ENCODE measurements at regions not wholly inside any gene's neighbourhood (a gene's known extent, or its start where the extent isn't known, plus 50 kb on each side); places are given as distances from the start of the nearest gene placed in this dataset.

- no peak for DNase-seq
Measured at GRCh38 chr1:80842796-80843195, 957.9 kb upstream of the ADGRL2 start.

GRCh38 chr1:80841261-80841660 is 959.5 kb upstream of the ADGRL2 start:
- DNase-seq = no peak

- no peak for DNase-seq
Measured at GRCh38 chr1:80837066-80837465, 963.7 kb upstream of the ADGRL2 start.

GRCh38 chr1:80836505-80836904 is 964.2 kb upstream of the ADGRL2 start:
- no peak for DNase-seq

DNA sequence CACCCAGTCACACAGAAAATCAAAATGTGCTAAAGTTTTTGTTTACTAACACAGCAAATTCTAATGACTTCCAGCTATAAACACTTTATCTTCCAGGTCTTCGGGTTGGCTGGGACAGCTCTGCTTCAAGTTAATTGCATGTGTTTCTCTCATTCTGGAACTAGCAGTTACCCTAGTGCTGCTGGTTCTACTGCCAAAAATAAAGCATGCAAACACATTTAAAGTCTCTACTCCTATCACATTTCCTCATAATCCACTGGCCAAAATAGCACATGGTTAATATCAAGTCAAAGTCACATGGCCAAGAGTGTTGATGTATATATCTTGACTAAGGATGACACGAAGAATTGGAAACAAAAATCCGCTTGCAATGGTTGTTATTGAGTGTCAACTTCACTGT is 973.1 kb upstream of the ADGRL2 start:
- peak in 1 of 2 experiments; percentile 45 for DNase-seq

- no peak for DNase-seq
Measured at GRCh38 chr1:80825067-80825466, 975.7 kb upstream of the ADGRL2 start.

DNA sequence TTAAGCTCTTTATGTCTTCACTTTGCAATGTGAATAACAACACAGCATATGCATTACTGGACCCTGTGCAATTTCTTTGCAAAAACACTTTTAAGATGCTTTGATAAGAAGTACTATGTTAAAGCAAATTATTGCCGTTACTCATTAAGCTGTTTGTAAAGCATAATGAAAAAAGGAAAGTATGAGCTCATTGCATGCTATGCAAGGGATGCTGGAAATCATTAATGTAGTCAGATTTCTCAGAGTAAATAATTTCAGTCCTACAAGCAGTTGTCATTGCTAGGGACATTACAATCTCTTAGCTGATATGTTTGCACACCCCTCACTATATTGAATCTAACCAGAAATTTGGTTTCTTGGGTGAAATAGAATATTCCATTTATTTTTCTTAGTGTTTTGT is 982.5 kb upstream of the ADGRL2 start:
- DNase-seq = no peak

- DNase-seq = peak; percentile 37 to 68
Measured at GRCh38 chr1:80807981-80808380, 992.8 kb upstream of the ADGRL2 start.

GRCh38 chr1:80806431-80806830 is 994.3 kb upstream of the ADGRL2 start:
- no peak for DNase-seq

GRCh38 chr1:80801695-80802094 is 999.0 kb upstream of the ADGRL2 start:
- no peak for DNase-seq

DNA sequence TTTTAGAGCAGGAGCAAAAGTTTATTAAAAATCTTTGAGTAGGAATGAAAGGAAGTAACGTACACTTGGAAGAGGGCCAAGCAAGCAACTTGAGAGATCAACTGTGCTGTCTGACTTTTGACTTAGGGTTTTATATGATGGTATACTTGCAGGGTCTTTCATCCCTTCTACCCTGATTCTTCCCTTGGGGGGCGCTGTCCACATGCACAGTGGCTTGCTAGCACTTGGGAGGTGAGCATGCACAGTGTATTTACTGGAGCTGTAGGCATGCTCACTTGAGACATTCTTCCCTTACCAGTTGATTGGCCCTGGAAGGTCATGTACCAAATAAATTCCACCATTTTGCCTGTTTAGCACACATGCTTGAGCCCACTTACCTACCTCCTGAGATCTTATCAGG is 1001.3 kb upstream of the ADGRL2 start:
- DNase-seq = no peak

GRCh38 chr1:80779275-80779674 is 1021.5 kb upstream of the ADGRL2 start:
- DNase-seq = no peak

GRCh38 chr1:80778094-80778840 is 1022.5 kb upstream of the ADGRL2 start:
- no peak for DNase-seq

DNA sequence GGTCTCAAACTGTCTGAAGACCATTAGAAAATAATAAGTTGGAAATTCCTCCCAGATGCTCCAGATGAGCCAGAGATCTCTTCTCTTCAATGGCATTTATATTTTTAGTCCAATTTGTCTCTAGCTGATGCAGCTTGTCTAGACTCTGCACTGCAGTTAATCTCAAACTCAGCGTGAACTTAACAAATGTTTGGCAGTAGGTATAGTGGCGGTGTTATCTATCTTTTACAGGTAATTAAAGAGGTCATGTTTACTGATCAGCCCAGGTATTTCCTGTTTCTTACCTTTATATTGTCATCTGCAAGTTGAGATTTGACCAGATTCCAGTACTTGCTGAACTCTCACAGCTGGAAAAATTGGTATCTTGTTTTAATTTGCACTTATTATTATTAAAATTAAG is 1024.5 kb upstream of the ADGRL2 start:
- no peak for DNase-seq

- DNase-seq = no peak
Measured at GRCh38 chr1:80769208-80769750, 1031.5 kb upstream of the ADGRL2 start.

- DNase-seq = no peak
Measured at GRCh38 chr1:80767711-80768110, 1033.0 kb upstream of the ADGRL2 start.

DNA sequence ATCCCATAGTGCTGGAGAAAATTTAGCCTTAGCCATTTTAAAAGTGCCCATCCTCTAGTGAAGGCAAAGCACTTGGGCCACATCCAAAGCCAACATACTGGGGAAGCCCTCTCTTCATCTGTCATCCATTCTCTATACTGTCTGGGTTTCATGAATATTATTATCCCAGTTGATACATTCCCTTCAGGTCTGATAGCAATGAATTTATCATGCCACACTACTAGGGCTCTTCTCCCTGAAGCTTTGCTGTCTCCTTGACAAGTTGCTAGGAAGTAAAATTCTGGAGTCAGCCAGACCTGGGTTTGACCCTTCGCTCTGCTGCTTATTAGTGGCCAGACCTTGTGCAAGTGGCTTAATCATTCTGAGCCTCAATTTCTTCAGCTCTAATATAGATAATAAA is 1041.4 kb upstream of the ADGRL2 start:
- peak in 1 of 2 experiments; percentile 13 for DNase-seq

- DNase-seq = no peak
Measured at GRCh38 chr1:80755944-80756343, 1044.8 kb upstream of the ADGRL2 start.

- DNase-seq = no peak
Measured at GRCh38 chr1:80751204-80751603, 1049.5 kb upstream of the ADGRL2 start.

DNA sequence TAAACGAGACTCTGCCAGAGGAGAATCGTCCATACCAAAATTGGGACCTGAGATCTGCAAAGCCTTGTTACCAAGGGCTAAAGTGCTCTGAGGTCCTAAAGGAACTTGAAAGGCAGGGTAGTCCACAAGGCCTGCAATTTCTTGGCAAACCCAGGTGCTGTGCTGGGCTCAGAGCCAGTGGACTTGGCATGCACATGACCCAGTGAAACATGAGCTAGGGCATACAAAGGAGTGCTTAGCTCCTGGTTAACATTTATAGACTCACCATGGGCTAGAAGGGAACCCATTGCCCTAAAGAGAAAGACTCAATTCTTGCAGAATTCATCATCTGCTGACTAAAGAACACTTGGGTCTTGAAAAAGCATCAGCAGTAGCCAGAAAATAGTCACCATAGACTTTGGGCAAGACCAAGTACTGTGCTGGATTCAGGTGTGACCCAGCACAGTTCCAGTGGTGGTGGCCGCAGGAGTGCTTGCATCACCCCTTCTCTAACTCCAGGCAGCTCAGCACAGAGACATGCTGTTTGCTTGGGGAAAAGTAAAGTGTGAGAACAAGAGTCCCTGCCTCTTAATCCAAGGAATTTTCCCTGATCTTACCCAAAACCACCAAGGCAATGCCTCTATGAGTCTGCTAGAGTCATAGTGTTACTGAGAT is 1069.4 kb upstream of the ADGRL2 start:
- DNase-seq = peak; percentile 44 to 86

DNA sequence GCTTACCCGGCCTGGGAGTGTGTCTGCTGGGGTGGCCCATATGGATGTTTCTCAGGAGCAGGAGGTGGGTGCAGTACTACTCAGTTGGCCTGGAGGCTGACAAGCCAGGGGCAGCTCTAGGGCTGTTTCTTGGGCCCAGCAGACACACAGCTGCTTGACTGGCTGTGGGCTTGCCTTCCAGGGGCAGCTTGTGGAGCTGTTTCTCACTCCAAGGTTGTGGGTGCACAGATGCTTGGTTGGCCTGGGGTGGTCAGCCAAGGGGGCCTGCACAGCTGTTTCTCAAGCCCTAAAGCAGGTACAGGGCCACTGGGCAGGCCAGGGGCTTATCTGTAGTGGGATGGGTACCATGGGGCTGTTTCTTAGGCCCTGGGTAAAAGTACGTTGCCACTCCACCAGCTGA is 1078.1 kb upstream of the ADGRL2 start:
- DNase-seq = no peak

GRCh38 chr1:80706526-80706925 is 1094.2 kb upstream of the ADGRL2 start:
- DNase-seq = no peak

DNA sequence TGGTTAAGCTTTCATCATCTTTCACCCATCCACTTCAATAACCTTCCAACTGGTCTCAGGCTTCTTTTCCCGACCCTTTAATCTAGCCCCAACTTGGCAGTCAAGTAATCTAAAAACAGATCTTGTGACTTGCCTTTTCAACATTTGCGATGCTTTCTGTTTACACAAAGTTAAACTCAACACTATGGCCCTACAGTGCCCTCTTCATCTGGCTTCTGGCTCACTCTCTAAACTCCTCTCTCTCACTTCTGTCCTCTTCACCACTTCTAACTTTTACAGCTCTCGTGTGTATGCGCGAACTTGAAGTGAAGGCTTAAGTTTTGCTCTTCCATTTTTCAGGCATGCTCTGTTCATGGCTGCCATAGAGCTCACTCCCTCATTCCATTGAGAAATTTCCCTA is 1122.3 kb upstream of the ADGRL2 start:
- DNase-seq = no peak

- no peak for DNase-seq
Measured at GRCh38 chr1:80675454-80675853, 1125.3 kb upstream of the ADGRL2 start.
